T-helper 17 cell (primary cell): ENCODE measurements at regions not wholly inside any gene's neighbourhood (a gene's known extent, or its start where the extent isn't known, plus 50 kb on each side); places are given as distances from the start of the nearest gene placed in this dataset.

Experiments used
- ATAC-seq: fragments of 150-1000 bp; cut with Tn5 transposase; 2 replicates; pipeline ENCODE4 v1.10.0; 2021; ENCODE audit warnings: mild to moderate bottlenecking, moderate library complexity
- DNase-seq, 3 donors: peaks; one replicate each; pipeline versions ENCODE4 v3.0.0 to v3.0.0-alpha.2; 2020 to 2021
- H3K9me3 ChIP-seq: one replicate; pipeline ENCODE4 v1.7.0; 2013; ENCODE audit warnings: low read length, mild to moderate bottlenecking; ENCODE audit not compliant: control insufficient read depth, poor library complexity, severe bottlenecking
- H3K27ac Mint-ChIP-seq: one replicate; pipeline ENCODE4 v1.8.0; 2022; ENCODE audit warnings: mild to moderate bottlenecking, moderate library complexity, mixed read lengths
- H3K27me3 Mint-ChIP-seq: one replicate; pipeline ENCODE4 v1.8.0; 2022; ENCODE audit warnings: mixed read lengths
- H3K36me3 Mint-ChIP-seq: one replicate; pipeline ENCODE4 v1.8.0; 2022; ENCODE audit warnings: low read depth, mixed read lengths
- H3K4me1 Mint-ChIP-seq: one replicate; pipeline ENCODE4 v1.8.0; 2022; ENCODE audit warnings: mild to moderate bottlenecking, mixed read lengths
- H3K4me3 Mint-ChIP-seq: one replicate; pipeline ENCODE4 v1.8.0; 2022; ENCODE audit warnings: mild to moderate bottlenecking, moderate library complexity, mixed read lengths

- H3K27me3 Mint-ChIP-seq: no peaks in the 10 kb centered on the region
- H3K4me1 Mint-ChIP-seq: no peaks in the 10 kb centered on the region
- ATAC-seq (no peak), DNase-seq (no peak)
- H3K9me3 ChIP-seq: no peaks in the 10 kb centered on the region
- H3K4me3 Mint-ChIP-seq: no peak overlapping the region
- H3K27ac Mint-ChIP-seq: no peak overlapping the region
- no peaks in the 10 kb centered on the region for H3K36me3 Mint-ChIP-seq
Measured at GRCh38 chr12:97216848-97217247, 245.8 kb upstream of the RMST start.

DNA sequence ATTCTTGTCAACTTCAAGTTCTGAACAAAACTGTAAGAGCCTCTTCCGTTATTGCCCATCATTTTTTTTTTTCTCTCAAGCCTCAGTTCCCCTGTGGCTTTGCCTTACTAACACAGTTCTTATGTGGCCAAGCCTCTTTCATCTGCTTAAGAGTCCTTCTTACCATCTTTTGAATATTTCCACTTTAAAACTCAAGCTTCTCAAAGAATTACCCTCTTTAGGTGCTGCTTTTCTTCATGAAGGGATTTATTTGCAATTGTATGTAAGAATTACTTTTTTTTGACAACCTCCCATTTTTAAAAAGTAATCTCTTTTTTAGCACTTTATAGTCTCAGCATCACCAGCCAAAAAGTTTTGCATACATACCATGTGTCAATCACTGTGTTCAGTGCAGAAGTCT is 240.2 kb upstream of the RMST start:
- no peak overlapping the region for H3K4me3 Mint-ChIP-seq
- ATAC-seq: no peak
- no peaks in the 10 kb centered on the region for H3K4me1 Mint-ChIP-seq
- H3K9me3 ChIP-seq: no peaks in the 10 kb centered on the region
- H3K36me3 Mint-ChIP-seq: peaks cover 3% of the 10 kb centered on the region
- H3K27me3 Mint-ChIP-seq: no peaks in the 10 kb centered on the region
- H3K27ac Mint-ChIP-seq: no peak overlapping the region
- no peak for DNase-seq

DNA sequence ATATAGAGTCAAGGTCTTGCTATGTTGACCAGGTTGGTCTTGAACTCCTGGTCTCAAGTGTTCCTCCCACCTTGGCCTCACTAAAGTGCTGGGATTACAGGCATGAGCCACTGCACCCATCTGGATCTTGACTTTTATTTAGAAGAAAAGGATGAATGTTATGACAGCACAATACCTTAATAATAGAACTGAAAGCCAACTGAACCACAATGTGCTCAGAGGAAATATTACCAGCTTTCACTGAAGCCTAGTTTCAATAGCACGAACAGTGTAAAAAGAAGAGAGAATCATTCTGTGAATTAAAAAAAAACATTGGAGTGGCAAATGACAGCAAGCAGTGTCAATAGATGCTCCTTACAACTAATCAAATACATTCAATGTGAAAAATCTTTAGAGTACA is 239.2 kb upstream of the RMST start:
- Mint-ChIP-seq H3K4me3 (no peak overlapping the region), H3K4me1 (no peaks in the 10 kb centered on the region), H3K36me3 (peaks cover 3% of the 10 kb centered on the region), H3K27me3 (no peaks in the 10 kb centered on the region), H3K27ac (no peak overlapping the region)
- no peak for DNase-seq
- ATAC-seq: no peak
- H3K9me3 ChIP-seq: no peaks in the 10 kb centered on the region

DNA sequence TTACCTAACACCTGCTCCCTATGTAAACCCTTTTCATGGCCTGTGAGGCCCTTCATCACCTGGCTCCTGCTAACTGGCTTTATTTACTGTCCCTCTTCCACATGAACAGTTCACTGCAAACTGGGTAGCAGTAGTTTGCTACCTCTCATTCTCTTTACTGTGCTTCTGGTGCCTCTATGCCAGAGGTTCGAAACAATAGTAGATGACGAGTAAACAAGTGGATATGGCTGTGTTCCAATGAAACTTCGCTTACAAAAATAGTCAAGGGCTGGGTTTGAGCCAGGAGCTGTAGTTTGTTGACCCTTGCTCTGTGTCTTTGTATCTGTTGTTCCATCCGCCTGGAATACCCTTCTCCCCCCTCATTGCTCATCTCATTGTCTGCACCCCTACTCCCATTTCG is 233.6 kb upstream of the RMST start:
- H3K27me3 Mint-ChIP-seq: no peaks in the 10 kb centered on the region
- no peak overlapping the region for H3K4me3 Mint-ChIP-seq
- no peak overlapping the region for H3K27ac Mint-ChIP-seq
- no peaks in the 10 kb centered on the region for H3K36me3 Mint-ChIP-seq
- ATAC-seq: no peak
- DNase-seq: no peak
- H3K9me3 ChIP-seq: no peaks in the 10 kb centered on the region
- no peaks in the 10 kb centered on the region for H3K4me1 Mint-ChIP-seq

- no peak overlapping the region for H3K4me3 Mint-ChIP-seq
- no peak overlapping the region for H3K27ac Mint-ChIP-seq
- DNase-seq (no peak), ATAC-seq (no peak)
- no peaks in the 10 kb centered on the region for H3K9me3 ChIP-seq
- peaks cover 9% of the 10 kb centered on the region for H3K27me3 Mint-ChIP-seq
- H3K36me3 Mint-ChIP-seq: no peaks in the 10 kb centered on the region
- no peaks in the 10 kb centered on the region for H3K4me1 Mint-ChIP-seq
Measured at GRCh38 chr12:97235102-97235501, 227.5 kb upstream of the RMST start.

DNA sequence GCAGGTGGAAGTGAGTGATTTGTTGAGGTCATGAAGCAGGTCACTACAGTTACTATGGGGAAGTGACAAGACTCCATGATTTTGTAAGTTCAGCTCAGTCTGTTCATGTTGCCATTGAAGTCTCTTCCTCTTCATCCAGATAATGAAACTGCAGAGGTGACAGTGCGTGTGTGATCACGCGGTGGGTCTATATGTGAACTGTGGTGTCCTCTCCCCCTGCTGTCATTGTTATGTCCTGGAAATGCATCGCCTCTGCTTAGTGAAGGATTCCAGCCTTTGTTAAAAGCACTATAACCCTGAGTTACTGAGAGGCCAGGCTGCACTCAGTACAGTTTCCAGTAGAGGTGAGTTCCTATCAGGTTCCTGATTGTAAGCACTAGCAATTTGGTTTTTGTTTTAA is 216.2 kb upstream of the RMST start:
- no peak overlapping the region for H3K4me3 Mint-ChIP-seq
- no peak overlapping the region for H3K27ac Mint-ChIP-seq
- no peaks in the 10 kb centered on the region for H3K27me3 Mint-ChIP-seq
- H3K9me3 ChIP-seq: no peaks in the 10 kb centered on the region
- H3K36me3 Mint-ChIP-seq: no peaks in the 10 kb centered on the region
- DNase-seq: no peak
- H3K4me1 Mint-ChIP-seq: no peaks in the 10 kb centered on the region
- no peak for ATAC-seq

- H3K27me3 Mint-ChIP-seq: peaks cover 20% of the 10 kb centered on the region
- no peak overlapping the region for H3K27ac Mint-ChIP-seq
Measured at GRCh38 chr12:97250483-97250882, 212.1 kb upstream of the RMST start.

DNA sequence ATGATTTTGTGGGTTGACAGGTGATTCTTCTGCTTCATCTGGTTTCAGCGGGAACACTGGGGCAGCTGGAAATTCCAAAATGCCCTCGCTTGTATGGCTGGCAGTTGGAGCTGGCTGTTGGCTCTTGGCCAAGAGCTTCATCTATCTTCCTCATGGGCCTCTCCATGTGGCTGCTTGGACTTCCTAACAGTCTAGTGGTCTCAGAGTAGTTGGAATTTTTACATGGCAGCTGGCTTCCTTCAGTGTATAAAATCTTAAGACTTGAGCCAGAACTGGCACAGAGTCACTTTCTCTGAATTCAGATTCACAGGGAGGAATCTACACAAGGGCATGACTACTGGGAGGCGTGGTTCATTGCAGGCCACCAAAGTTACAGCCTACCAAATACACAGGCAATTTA is 204.9 kb upstream of the RMST start:
- no peaks in the 10 kb centered on the region for H3K4me1 Mint-ChIP-seq
- H3K4me3 Mint-ChIP-seq: no peak overlapping the region
- DNase-seq (no peak), ATAC-seq (no peak)
- no peak overlapping the region for H3K27ac Mint-ChIP-seq
- H3K27me3 Mint-ChIP-seq: peaks cover 27% of the 10 kb centered on the region
- no peaks in the 10 kb centered on the region for H3K36me3 Mint-ChIP-seq
- H3K9me3 ChIP-seq: no peaks in the 10 kb centered on the region

More at GRCh38 chr12:97250483-97250882, 212.1 kb upstream of the RMST start:
- no peak for ATAC-seq
- no peak for DNase-seq
- H3K9me3 ChIP-seq: no peaks in the 10 kb centered on the region
- no peak overlapping the region for H3K4me3 Mint-ChIP-seq
- no peaks in the 10 kb centered on the region for H3K36me3 Mint-ChIP-seq
- H3K4me1 Mint-ChIP-seq: no peaks in the 10 kb centered on the region

DNA sequence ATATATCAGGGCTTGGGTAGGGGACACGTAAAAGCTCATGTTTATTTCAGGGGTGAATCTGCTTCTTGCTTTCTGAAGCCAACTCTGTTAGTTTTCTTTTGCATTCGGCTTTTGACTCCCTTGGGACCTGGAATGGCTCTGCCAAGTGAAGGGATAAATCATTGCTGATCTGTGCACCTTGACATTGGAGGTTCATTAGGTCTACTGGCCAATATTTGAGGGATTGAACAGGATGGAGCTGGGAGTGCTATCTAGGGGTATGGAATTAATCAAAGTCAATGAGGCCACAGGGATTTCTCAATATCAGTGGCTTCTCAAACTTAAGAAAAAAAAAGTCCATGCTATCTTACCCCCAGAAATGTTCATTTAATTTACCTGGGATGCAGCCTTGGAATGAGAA is 203.5 kb upstream of the RMST start:
- H3K36me3 Mint-ChIP-seq: no peaks in the 10 kb centered on the region
- H3K9me3 ChIP-seq: no peaks in the 10 kb centered on the region
- H3K4me3 Mint-ChIP-seq: no peak overlapping the region
- DNase-seq: no peak
- peaks cover 16% of the 10 kb centered on the region for H3K27me3 Mint-ChIP-seq
- no peak overlapping the region for H3K27ac Mint-ChIP-seq
- ATAC-seq: no peak
- no peaks in the 10 kb centered on the region for H3K4me1 Mint-ChIP-seq

DNA sequence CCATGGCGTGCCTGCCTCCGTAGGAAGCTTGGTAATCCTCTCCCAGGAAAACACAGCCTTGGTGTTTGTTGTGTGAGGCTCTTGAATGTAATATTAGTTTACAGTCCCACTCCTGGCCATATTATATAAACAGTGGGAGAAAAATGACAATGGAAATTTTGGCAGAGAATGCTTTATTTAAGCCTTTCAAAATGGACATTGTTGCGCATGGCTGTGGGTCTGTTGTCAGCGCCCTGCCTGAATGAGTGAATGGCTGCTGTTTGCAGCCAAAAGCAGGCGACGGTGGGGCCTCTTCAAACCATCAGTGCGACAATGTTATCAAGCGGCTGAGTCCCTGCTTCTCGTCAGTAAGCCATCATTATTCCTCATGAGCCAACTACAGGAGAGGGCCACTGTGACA is 201.8 kb upstream of the RMST start:
- H3K4me1 Mint-ChIP-seq: no peaks in the 10 kb centered on the region
- no peaks in the 10 kb centered on the region for H3K9me3 ChIP-seq
- H3K27me3 Mint-ChIP-seq: peaks cover 14% of the 10 kb centered on the region
- no peak for ATAC-seq
- no peaks in the 10 kb centered on the region for H3K36me3 Mint-ChIP-seq
- H3K4me3 Mint-ChIP-seq: no peak overlapping the region
- no peak overlapping the region for H3K27ac Mint-ChIP-seq
- no peak for DNase-seq

DNA sequence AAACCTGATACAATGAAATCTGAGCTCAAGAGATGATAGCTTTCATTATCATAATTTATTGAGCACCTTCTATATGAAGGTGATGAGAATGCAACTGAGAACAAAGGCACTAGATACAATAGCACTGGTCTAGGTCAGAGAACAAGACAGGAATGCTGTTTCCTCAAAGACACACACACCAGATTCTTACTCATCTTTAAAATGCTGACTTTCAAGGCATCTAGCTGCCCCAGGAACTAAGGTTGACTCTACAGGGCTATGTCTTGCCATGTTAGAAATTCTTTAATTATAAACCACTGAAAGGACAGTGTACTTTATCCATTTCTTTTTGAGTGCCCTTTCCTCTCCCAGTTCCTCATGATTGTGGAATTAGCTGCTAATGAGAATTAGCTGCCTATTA is 195.4 kb upstream of the RMST start:
- H3K36me3 Mint-ChIP-seq: no peaks in the 10 kb centered on the region
- no peaks in the 10 kb centered on the region for H3K9me3 ChIP-seq
- peaks cover 19% of the 10 kb centered on the region for H3K27me3 Mint-ChIP-seq
- no peak overlapping the region for H3K27ac Mint-ChIP-seq
- H3K4me3 Mint-ChIP-seq: no peak overlapping the region
- DNase-seq (no peak), ATAC-seq (no peak)
- H3K4me1 Mint-ChIP-seq: no peaks in the 10 kb centered on the region

DNA sequence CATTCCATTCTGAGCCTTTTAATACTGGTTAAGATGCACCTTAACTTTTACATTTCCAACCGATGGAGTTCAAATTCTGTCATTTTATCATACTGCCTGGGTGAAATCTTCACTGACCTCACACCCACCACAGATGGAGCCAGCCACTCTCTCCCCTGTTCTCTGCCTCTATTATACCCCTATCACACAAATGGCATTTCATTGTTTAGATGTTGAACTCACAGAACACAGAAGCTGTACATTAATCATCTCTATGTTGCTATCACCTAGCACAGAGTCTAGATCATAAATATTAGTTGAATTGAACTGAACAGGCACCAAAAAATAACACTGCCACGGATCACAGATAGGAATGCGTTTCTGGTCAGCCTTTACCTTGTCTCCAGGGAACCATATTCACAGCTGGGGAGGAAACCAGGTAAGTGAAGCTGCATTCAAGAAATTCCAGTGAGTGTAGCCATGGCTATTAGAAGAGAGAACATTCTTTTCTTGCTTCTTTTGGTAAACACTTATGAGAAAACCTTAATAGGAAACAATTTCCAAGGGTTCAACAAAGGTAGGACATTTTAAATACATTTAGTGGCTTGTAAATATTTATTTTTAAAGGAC is 194.9 kb upstream of the RMST start:
- no peaks in the 10 kb centered on the region for H3K9me3 ChIP-seq
- Mint-ChIP-seq H3K36me3 (no peaks in the 10 kb centered on the region), H3K4me3 (no peak overlapping the region)

DNA sequence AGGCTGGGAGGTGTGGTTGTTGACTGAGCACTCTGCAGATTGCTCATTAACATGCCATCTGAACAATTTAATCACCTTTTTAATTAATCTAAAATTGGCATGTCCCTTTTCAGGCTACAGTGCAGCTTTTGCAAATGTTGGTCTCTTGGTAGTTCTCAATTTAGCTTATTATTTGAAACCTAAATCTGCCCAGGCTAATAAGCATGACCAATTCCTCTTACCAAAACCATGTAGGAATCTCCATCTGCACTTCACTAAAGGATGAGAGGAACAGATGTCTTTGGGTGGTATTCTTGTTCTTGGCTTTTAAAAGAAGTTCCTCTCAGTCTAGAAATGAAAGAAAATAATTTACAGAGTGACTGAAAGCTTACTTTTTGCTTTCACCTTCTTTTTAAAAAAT is 190.1 kb upstream of the RMST start:
- peaks cover 32% of the 10 kb centered on the region for H3K27me3 Mint-ChIP-seq
- H3K27ac Mint-ChIP-seq: no peak overlapping the region
- no peak for DNase-seq
- ATAC-seq: no peak
- peaks cover 2% of the 10 kb centered on the region for H3K4me1 Mint-ChIP-seq
- no peaks in the 10 kb centered on the region for H3K36me3 Mint-ChIP-seq
- H3K4me3 Mint-ChIP-seq: no peak overlapping the region
- no peaks in the 10 kb centered on the region for H3K9me3 ChIP-seq

More for the DNA sequence above, 194.9 kb upstream of the RMST start:
- ATAC-seq: no peak
- H3K27me3 Mint-ChIP-seq: peaks cover 19% of the 10 kb centered on the region
- H3K27ac Mint-ChIP-seq: no peak overlapping the region
- no peaks in the 10 kb centered on the region for H3K4me1 Mint-ChIP-seq
- DNase-seq: no peak

- H3K9me3 ChIP-seq: no peaks in the 10 kb centered on the region
- no peaks in the 10 kb centered on the region for H3K36me3 Mint-ChIP-seq
- DNase-seq (no peak), ATAC-seq (no peak)
- H3K4me3 Mint-ChIP-seq: no peak overlapping the region
- peaks cover 2% of the 10 kb centered on the region for H3K4me1 Mint-ChIP-seq
- H3K27me3 Mint-ChIP-seq: peaks cover 26% of the 10 kb centered on the region
- no peak overlapping the region for H3K27ac Mint-ChIP-seq
Measured at GRCh38 chr12:97274386-97274785, 188.2 kb upstream of the RMST start.
